ENCODE measurements at regions not wholly inside any gene's neighbourhood (a gene's known extent, or its start where the extent isn't known, plus 50 kb on each side); places are given as distances from the start of the nearest gene placed in this dataset.

DNA sequence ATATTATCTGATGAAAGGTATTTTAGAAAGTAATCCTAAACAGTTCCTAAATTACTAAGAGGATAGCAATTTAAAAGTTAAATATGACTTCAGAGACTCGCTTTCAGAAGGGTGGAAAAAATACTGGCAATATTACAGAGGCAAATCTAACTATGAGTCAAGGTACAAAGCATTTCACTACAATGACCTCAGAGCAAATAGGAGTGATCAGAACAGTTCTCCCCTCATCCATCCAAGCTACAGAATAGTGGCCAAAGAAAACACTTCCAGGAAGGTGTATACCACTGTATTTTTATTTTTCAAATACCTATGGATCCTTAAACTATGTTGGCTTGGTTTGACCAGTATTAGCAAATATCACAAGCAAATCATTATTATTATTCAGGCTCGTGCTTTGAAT lies 112.8 kb upstream of the ODAD2 start:
- H4K20me1 ChIP-seq (ENCODE audit: insufficient read depth): no peaks in the 10 kb centered on the region
- H3K27ac ChIP-seq: no peak overlapping the region
- H3K4me2 ChIP-seq: no peak overlapping the region
- no peak overlapping the region for H3K4me3 ChIP-seq (IDR thresholded peaks at IDR 0.05; ENCODE audit: insufficient read depth, low read depth, low read length)
- TF ChIP-seq, protein P1, sequence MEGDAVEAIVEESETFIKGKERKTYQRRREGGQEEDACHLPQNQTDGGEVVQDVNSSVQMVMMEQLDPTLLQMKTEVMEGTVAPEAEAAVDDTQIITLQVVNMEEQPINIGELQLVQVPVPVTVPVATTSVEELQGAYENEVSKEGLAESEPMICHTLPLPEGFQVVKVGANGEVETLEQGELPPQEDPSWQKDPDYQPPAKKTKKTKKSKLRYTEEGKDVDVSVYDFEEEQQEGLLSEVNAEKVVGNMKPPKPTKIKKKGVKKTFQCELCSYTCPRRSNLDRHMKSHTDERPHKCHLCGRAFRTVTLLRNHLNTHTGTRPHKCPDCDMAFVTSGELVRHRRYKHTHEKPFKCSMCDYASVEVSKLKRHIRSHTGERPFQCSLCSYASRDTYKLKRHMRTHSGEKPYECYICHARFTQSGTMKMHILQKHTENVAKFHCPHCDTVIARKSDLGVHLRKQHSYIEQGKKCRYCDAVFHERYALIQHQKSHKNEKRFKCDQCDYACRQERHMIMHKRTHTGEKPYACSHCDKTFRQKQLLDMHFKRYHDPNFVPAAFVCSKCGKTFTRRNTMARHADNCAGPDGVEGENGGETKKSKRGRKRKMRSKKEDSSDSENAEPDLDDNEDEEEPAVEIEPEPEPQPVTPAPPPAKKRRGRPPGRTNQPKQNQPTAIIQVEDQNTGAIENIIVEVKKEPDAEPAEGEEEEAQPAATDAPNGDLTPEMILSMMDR (conservative IDR thresholded peaks at IDR 0.05; ENCODE audit: low read depth, low read length): no peak
- H3K79me2 ChIP-seq (ENCODE audit: insufficient read depth, low read depth): no peaks in the 10 kb centered on the region
- H3K9ac ChIP-seq: no peak overlapping the region
- H3K27me3 ChIP-seq (ENCODE audit: insufficient read depth, low read depth): no peaks in the 10 kb centered on the region
- no peak overlapping the region for H2AFZ ChIP-seq (ENCODE audit: low read depth)
- no peaks in the 10 kb centered on the region for H3K36me3 ChIP-seq (ENCODE audit: insufficient read depth)
- no peaks in the 10 kb centered on the region for H3K4me1 ChIP-seq (ENCODE audit: low read depth, poor library complexity, severe bottlenecking)

GRCh38 chr10:28105561-28105960 lies 106.7 kb upstream of the ODAD2 start:
- H3K27me3 ChIP-seq (ENCODE audit: insufficient read depth, low read depth): no peaks in the 10 kb centered on the region
- TF ChIP-seq, protein P1 (conservative IDR thresholded peaks at IDR 0.05; ENCODE audit: low read depth, low read length): no peak
- H3K9ac ChIP-seq: no peak overlapping the region
- H3K4me3 ChIP-seq (IDR thresholded peaks at IDR 0.05; ENCODE audit: insufficient read depth, low read depth, low read length): no peak overlapping the region
- no peaks in the 10 kb centered on the region for H4K20me1 ChIP-seq (ENCODE audit: insufficient read depth)
- no peaks in the 10 kb centered on the region for H3K36me3 ChIP-seq (ENCODE audit: insufficient read depth)
- H2AFZ ChIP-seq (ENCODE audit: low read depth): no peak overlapping the region
- H3K4me2 ChIP-seq: no peak overlapping the region
- H3K4me1 ChIP-seq (ENCODE audit: low read depth, poor library complexity, severe bottlenecking): no peaks in the 10 kb centered on the region
- H3K27ac ChIP-seq: no peak overlapping the region
- no peaks in the 10 kb centered on the region for H3K79me2 ChIP-seq (ENCODE audit: insufficient read depth, low read depth)

- TF ChIP-seq, protein P1 (conservative IDR thresholded peaks at IDR 0.05; ENCODE audit: low read depth, low read length): no peak
- Histone ChIP-seq H2AFZ (ENCODE audit: low read depth) (no peak overlapping the region), H4K20me1 (ENCODE audit: insufficient read depth) (no peaks in the 10 kb centered on the region), H3K4me1 (ENCODE audit: low read depth, poor library complexity, severe bottlenecking) (no peaks in the 10 kb centered on the region), H3K9ac (no peak overlapping the region), H3K27ac (no peak overlapping the region), H3K27me3 (ENCODE audit: insufficient read depth, low read depth) (no peaks in the 10 kb centered on the region), H3K36me3 (ENCODE audit: insufficient read depth) (no peaks in the 10 kb centered on the region), H3K4me2 (no peak overlapping the region), H3K4me3 (IDR thresholded peaks at IDR 0.05; ENCODE audit: insufficient read depth, low read depth, low read length) (no peak overlapping the region), H3K79me2 (ENCODE audit: insufficient read depth, low read depth) (no peaks in the 10 kb centered on the region)
Observed at GRCh38 chr10:28097633-28098032, 98.8 kb upstream of the ODAD2 start.

DNA sequence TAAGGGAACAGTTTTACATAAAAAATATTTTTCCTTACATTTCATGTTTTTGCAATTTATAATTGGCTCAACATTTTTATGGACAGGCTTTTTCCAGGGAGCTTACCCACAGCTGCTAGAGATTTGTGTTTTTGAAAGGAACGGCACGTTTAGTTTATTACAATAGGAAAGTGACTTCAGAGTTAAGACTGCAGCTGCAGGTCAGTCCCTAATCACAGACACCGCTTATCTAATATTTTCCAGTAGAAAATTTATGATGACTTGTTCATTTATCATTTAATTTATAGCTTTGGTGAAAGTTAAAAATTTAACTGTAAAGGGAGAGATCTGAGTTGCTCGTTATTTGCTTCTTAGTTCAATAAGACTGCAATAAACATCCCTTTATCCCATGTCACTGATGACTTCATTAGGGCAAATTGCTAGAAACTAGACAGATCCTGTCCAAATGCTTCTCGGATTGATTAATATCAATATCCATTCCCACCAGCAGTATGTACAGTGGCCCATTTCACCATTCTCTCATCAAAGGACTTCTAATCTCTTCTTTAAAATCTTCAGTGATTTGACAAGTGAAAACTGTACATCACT lies 97.0 kb upstream of the ODAD2 start:
- no peak overlapping the region for H3K9ac ChIP-seq
- TF ChIP-seq, protein P1 (conservative IDR thresholded peaks at IDR 0.05; ENCODE audit: low read depth, low read length): no peak
- H3K79me2 ChIP-seq (ENCODE audit: insufficient read depth, low read depth): no peaks in the 10 kb centered on the region
- H3K4me1 ChIP-seq (ENCODE audit: low read depth, poor library complexity, severe bottlenecking): no peaks in the 10 kb centered on the region
- H3K27ac ChIP-seq: no peak overlapping the region
- H3K4me2 ChIP-seq: no peak overlapping the region
- H2AFZ ChIP-seq (ENCODE audit: low read depth): no peak overlapping the region
- no peaks in the 10 kb centered on the region for H4K20me1 ChIP-seq (ENCODE audit: insufficient read depth)
- no peaks in the 10 kb centered on the region for H3K27me3 ChIP-seq (ENCODE audit: insufficient read depth, low read depth)
- no peak overlapping the region for H3K4me3 ChIP-seq (IDR thresholded peaks at IDR 0.05; ENCODE audit: insufficient read depth, low read depth, low read length)
- no peaks in the 10 kb centered on the region for H3K36me3 ChIP-seq (ENCODE audit: insufficient read depth)

Data from KMS-11 (cell line).